A549 (cell line): ENCODE measurements at regions not wholly inside any gene's neighbourhood (a gene's known extent, or its start where the extent isn't known, plus 50 kb on each side); places are given as distances from the start of the nearest gene placed in this dataset.

ENCODE experiments used
- ATAC-seq, 2 experiments: fragments of 200-7000 bp in 1 of 2; fragments of >200 bp in 1 of 2; cut with Nextera tagmentation in 1 of 2; cut with Tn5 transposase in 1 of 2; 3 replicates each; pipeline versions ENCODE4 v1.8.0 to v1.9.1; 2018 to 2020; ENCODE audit warnings: mild to moderate bottlenecking in 1 of 2, moderate library complexity in 1 of 2
- CTCF ChIA-PET: fragments of 300-600 bp; sonication (Branson Sonifier 250); formaldehyde crosslinking; extraction: SDS; loops from one replicate; lab custom pipeline; 2021; ENCODE audit warnings: antibody characterized with exemption, inconsistent platforms; lab: Yijun Ruan, JAX
- POLR2A ChIA-PET: fragments of 350-600 bp; formaldehyde crosslinking; extraction: SDS; loops from one replicate; lab custom pipeline; 2021; ENCODE audit warnings: antibody characterized with exemption, inconsistent platforms; lab: Yijun Ruan, JAX
- DNase-seq, 2 experiments: peaks; one replicate each; pipeline versions ENCODE4 v3.0.0 to v3.0.0-alpha.2; 2011 to 2016; ENCODE audit warnings: low read depth in 1 of 2, low spot score in 1 of 2
- FAIRE-seq: peaks from 2 replicates; lab custom pipeline; 2011; peaks lifted over from hg19 to GRCh38; lab: Jason Lieb, UNC
- H3K27ac ChIP-seq, 2 experiments: fragments of >200 bp; sonication (Bioruptor Twin); formaldehyde crosslinking; 3 replicates each; pipeline ENCODE4 v1.5.1; 2016 to 2017
- H3K4me1 ChIP-seq: fragments of >200 bp; sonication (Bioruptor Twin); formaldehyde crosslinking; 3 replicates; pipeline ENCODE4 v1.6.1; 2016
- H3K4me2 ChIP-seq: fragments of >200 bp; sonication (Bioruptor Twin); formaldehyde crosslinking; 3 replicates; pipeline ENCODE4 v1.6.1; 2016
- H3K4me3 ChIP-seq: fragments of >200 bp; sonication (Bioruptor Twin); formaldehyde crosslinking; 3 replicates; pipeline ENCODE4 v1.5.1; 2016
- H3K9me3 ChIP-seq: fragments of >200 bp; sonication (Bioruptor Twin); formaldehyde crosslinking; 3 replicates; pipeline ENCODE4 v1.6.1; 2016
- CEBPB ChIP-seq, 2 experiments: fragments of >200 bp in 1 of 2; sonication (Bioruptor Twin) in 1 of 2; formaldehyde crosslinking in 1 of 2; IDR thresholded peaks; 2 replicates each; pipeline ENCODE4 v1.6.1; 2012 to 2016
- EHF ChIP-seq: fragments of 250-450 bp; sonication (Bioruptor Pico); IDR thresholded peaks from 2 replicates; pipeline ENCODE4 v1.5.0; 2020; ENCODE audit warnings: mild to moderate bottlenecking
- EHMT2 ChIP-seq: fragments of 200-600 bp; sonication (generic); IDR thresholded peaks from 2 replicates; pipeline ENCODE4 v1.6.1; 2016; ENCODE audit warnings: antibody characterized with exemption, low read depth, mild to moderate bottlenecking, moderate library complexity
- ESRRA ChIP-seq: fragments of 150-350 bp; IDR thresholded peaks from 2 replicates; pipeline ENCODE4 v1.6.1; 2014; ENCODE audit warnings: mild to moderate bottlenecking, low read length, borderline replicate concordance
- FOXS1 ChIP-seq: fragments of 250-450 bp; sonication (Bioruptor Pico); IDR thresholded peaks from 2 replicates; pipeline ENCODE4 v1.5.0; 2020; ENCODE audit warnings: mild to moderate bottlenecking, moderate library complexity
- HDAC2 ChIP-seq: fragments of 200-600 bp; sonication (generic); IDR thresholded peaks from 2 replicates; pipeline ENCODE4 v1.6.1; 2016
- HEYL ChIP-seq: fragments of 250-450 bp; sonication (Bioruptor Pico); IDR thresholded peaks from 2 replicates; pipeline ENCODE4 v1.8.0; 2021; ENCODE audit warnings: mild to moderate bottlenecking, moderate library complexity
- HOXB5 ChIP-seq: fragments of 250-450 bp; sonication (Bioruptor Pico); IDR thresholded peaks from 2 replicates; pipeline ENCODE4 v1.5.0; 2020; ENCODE audit warnings: mild to moderate bottlenecking, moderate library complexity
- JUN ChIP-seq, 2 experiments: fragments of >200 bp; sonication (Bioruptor Twin); formaldehyde crosslinking; IDR thresholded peaks; 2 replicates in 1 of 2; 3 replicates in 1 of 2; pipeline ENCODE4 v1.6.1; 2016 to 2017
- JUNB ChIP-seq: fragments of >200 bp; sonication (Bioruptor Twin); formaldehyde crosslinking; IDR thresholded peaks from 2 replicates; pipeline ENCODE4 v1.6.1; 2016
- KDM1A ChIP-seq: fragments of 200-600 bp; sonication (generic); IDR thresholded peaks from 2 replicates; pipeline ENCODE4 v1.6.1; 2016; ENCODE audit warnings: low read depth, mild to moderate bottlenecking
- SREBF2 ChIP-seq: fragments of 450-650 bp; IDR thresholded peaks from 2 replicates; pipeline ENCODE4 v1.6.1; 2014; ENCODE audit warnings: mild to moderate bottlenecking, moderate library complexity
- ZFP36 ChIP-seq: fragments of 450-650 bp; IDR thresholded peaks from 2 replicates; pipeline ENCODE4 v1.6.1; 2014; ENCODE audit warnings: borderline replicate concordance; ENCODE audit not compliant: partially characterized antibody
- ZSCAN20 ChIP-seq: fragments of 250-450 bp; sonication (Bioruptor Pico); IDR thresholded peaks from 2 replicates; pipeline ENCODE4 v1.8.0; 2022; ENCODE audit warnings: mild to moderate bottlenecking, moderate library complexity
- WGBS: methylation state at CpG from one replicate; pipeline ENCODE4 v1.1.6; 2017; ENCODE audit errors: missing lambda C conversion rate; 5-methylcytosine and 5-hydroxymethylcytosine counted together
- TF ChIP-seq, protein P1 (sequence below): IDR thresholded peaks from 2 replicates; pipeline ENCODE4 v1.6.1; 2012
- TF ChIP-seq, protein P2 (sequence below): fragments of 200-600 bp; sonication (generic); IDR thresholded peaks from 2 replicates; pipeline ENCODE4 v1.6.1; 2016; ENCODE audit warnings: antibody characterized with exemption, mild to moderate bottlenecking, moderate library complexity
- TF ChIP-seq, protein P3 (sequence below): fragments of >200 bp; sonication (Bioruptor Twin); formaldehyde crosslinking; IDR thresholded peaks from 3 replicates; pipeline ENCODE4 v1.6.1; 2016
- TF ChIP-seq, protein P4 (sequence below): fragments of >200 bp; sonication (Bioruptor Twin); formaldehyde crosslinking; IDR thresholded peaks from 2 replicates; pipeline ENCODE4 v1.6.1; 2016
- TF ChIP-seq, protein P5 (sequence below): fragments of 250-450 bp; sonication (Bioruptor Pico); IDR thresholded peaks from 2 replicates; pipeline ENCODE4 v1.5.0; 2021; ENCODE audit warnings: mild to moderate bottlenecking, moderate library complexity, borderline replicate concordance
- TF ChIP-seq, protein P6 (sequence below): fragments of 150-350 bp; IDR thresholded peaks from 2 replicates; pipeline ENCODE4 v1.6.1; 2014; ENCODE audit warnings: low read depth, mild to moderate bottlenecking, low read length
- TF ChIP-seq, protein P7 (sequence below): fragments of 450-650 bp; IDR thresholded peaks from 2 replicates; pipeline ENCODE4 v1.6.1; 2014; ENCODE audit warnings: antibody characterized with exemption
- TF ChIP-seq, protein P8 (sequence below): IDR thresholded peaks from 2 replicates; pipeline ENCODE4 v1.6.1; 2012; ENCODE audit warnings: low read depth, borderline replicate concordance

DNA sequence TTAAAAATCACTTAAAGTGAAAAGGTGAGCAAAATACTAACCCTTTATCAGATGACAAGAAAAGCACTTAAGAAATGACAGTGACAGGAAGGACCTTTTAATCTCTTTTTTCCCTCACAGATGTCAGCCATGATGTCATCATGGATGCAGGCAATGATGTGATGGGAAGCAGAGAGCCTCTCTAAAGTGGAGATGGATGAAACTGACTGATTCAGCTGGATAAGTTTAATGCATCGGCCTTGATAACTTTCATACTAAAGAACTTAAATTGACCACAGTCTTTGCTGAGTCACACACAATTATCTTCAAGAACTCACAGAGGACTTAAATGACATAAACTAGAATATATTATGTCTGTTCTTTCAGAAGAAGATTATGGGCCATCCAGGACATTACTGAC, 153.2 kb upstream of the FGF10 start:
- ChIA-PET POLR2A (no interaction called here), CTCF (interaction anchor here (0.8 kb wide), 1 partner anchor 15 kb away, joined by 3 read pairs; no protein-coding TSS in a partner anchor)
- ATAC-seq, result no peak
- Histone ChIP-seq H3K9me3 (no peaks in the 10 kb centered on the region), H3K4me3 (no peak overlapping the region), H3K4me2 (no peak overlapping the region), H3K4me1 (no peaks in the 10 kb centered on the region), H3K27ac (no peak overlapping the region)
- DNase-seq, result no peak
- no peak for TF ChIP-seq HOXB5 (CRISPR knock-in tag)
- TF ChIP-seq, protein P1, sequence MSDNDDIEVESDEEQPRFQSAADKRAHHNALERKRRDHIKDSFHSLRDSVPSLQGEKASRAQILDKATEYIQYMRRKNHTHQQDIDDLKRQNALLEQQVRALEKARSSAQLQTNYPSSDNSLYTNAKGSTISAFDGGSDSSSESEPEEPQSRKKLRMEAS, result no peak
- no peak for TF ChIP-seq JUNB
- TF ChIP-seq ZFP36, result no peak
- TF ChIP-seq, protein P2, sequence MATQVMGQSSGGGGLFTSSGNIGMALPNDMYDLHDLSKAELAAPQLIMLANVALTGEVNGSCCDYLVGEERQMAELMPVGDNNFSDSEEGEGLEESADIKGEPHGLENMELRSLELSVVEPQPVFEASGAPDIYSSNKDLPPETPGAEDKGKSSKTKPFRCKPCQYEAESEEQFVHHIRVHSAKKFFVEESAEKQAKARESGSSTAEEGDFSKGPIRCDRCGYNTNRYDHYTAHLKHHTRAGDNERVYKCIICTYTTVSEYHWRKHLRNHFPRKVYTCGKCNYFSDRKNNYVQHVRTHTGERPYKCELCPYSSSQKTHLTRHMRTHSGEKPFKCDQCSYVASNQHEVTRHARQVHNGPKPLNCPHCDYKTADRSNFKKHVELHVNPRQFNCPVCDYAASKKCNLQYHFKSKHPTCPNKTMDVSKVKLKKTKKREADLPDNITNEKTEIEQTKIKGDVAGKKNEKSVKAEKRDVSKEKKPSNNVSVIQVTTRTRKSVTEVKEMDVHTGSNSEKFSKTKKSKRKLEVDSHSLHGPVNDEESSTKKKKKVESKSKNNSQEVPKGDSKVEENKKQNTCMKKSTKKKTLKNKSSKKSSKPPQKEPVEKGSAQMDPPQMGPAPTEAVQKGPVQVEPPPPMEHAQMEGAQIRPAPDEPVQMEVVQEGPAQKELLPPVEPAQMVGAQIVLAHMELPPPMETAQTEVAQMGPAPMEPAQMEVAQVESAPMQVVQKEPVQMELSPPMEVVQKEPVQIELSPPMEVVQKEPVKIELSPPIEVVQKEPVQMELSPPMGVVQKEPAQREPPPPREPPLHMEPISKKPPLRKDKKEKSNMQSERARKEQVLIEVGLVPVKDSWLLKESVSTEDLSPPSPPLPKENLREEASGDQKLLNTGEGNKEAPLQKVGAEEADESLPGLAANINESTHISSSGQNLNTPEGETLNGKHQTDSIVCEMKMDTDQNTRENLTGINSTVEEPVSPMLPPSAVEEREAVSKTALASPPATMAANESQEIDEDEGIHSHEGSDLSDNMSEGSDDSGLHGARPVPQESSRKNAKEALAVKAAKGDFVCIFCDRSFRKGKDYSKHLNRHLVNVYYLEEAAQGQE, result no peak
- TF ChIP-seq EHMT2, result no peak
- no peak for TF ChIP-seq CEBPB (IDR thresholded peaks at IDR 0.05)
- TF ChIP-seq, protein P3, sequence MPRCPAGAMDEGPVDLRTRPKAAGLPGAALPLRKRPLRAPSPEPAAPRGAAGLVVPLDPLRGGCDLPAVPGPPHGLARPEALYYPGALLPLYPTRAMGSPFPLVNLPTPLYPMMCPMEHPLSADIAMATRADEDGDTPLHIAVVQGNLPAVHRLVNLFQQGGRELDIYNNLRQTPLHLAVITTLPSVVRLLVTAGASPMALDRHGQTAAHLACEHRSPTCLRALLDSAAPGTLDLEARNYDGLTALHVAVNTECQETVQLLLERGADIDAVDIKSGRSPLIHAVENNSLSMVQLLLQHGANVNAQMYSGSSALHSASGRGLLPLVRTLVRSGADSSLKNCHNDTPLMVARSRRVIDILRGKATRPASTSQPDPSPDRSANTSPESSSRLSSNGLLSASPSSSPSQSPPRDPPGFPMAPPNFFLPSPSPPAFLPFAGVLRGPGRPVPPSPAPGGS, result no peak
- no peak for TF ChIP-seq HEYL (CRISPR knock-in tag)
- TF ChIP-seq, protein P4, sequence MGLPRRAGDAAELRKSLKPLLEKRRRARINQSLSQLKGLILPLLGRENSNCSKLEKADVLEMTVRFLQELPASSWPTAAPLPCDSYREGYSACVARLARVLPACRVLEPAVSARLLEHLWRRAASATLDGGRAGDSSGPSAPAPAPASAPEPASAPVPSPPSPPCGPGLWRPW, result no peak
- no peak for TF ChIP-seq JUN (IDR thresholded peaks at IDR 0.05)
- TF ChIP-seq ESRRA, result no peak
- no peak for TF ChIP-seq FOXS1 (CRISPR knock-in tag)
- no peak for TF ChIP-seq ZSCAN20 (CRISPR knock-in tag)
- no peak for TF ChIP-seq KDM1A
- TF ChIP-seq, protein P5, sequence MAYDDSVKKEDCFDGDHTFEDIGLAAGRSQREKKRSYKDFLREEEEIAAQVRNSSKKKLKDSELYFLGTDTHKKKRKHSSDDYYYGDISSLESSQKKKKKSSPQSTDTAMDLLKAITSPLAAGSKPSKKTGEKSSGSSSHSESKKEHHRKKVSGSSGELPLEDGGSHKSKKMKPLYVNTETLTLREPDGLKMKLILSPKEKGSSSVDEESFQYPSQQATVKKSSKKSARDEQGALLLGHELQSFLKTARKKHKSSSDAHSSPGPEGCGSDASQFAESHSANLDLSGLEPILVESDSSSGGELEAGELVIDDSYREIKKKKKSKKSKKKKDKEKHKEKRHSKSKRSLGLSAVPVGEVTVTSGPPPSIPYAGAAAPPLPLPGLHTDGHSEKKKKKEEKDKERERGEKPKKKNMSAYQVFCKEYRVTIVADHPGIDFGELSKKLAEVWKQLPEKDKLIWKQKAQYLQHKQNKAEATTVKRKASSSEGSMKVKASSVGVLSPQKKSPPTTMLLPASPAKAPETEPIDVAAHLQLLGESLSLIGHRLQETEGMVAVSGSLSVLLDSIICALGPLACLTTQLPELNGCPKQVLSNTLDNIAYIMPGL (CRISPR knock-in tag), result no peak
- FAIRE-seq, result no peak
- WGBS, result 6% methylated on average over 1 of the region's 1 CpG

DNA sequence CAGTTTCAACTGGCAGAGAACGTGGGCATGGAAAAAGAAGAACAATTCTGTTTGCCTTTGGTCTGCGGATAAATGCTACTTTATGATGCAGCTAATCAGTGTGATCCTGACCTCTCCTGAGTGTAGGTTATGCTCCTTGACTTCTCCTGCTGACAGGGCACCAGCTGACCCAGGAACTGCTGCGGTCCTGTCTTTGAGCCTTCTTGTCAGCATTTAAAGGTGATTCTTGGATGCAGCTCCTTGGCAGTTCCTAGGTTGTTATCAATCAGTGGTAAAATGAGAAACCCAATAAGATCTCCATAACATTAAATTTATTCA, 150.3 kb upstream of the FGF10 start:
- ChIA-PET CTCF (no interaction called here), POLR2A (no interaction called here)
- no peak for ATAC-seq
- no peak for FAIRE-seq
- Histone ChIP-seq H3K4me3 (no peak overlapping the region), H3K9me3 (no peaks in the 10 kb centered on the region), H3K4me1 (no peaks in the 10 kb centered on the region), H3K4me2 (no peak overlapping the region), H3K27ac (no peak overlapping the region)
- 26% methylated on average over 3 of the region's 3 CpGs for WGBS
- no peak for DNase-seq
- TF ChIP-seq, protein P6, sequence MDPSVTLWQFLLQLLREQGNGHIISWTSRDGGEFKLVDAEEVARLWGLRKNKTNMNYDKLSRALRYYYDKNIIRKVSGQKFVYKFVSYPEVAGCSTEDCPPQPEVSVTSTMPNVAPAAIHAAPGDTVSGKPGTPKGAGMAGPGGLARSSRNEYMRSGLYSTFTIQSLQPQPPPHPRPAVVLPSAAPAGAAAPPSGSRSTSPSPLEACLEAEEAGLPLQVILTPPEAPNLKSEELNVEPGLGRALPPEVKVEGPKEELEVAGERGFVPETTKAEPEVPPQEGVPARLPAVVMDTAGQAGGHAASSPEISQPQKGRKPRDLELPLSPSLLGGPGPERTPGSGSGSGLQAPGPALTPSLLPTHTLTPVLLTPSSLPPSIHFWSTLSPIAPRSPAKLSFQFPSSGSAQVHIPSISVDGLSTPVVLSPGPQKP, result no peak
- TF ChIP-seq HDAC2, result no peak
- TF ChIP-seq, protein P4, result no peak
- TF ChIP-seq FOXS1 (CRISPR knock-in tag), result no peak
- TF ChIP-seq, protein P7, sequence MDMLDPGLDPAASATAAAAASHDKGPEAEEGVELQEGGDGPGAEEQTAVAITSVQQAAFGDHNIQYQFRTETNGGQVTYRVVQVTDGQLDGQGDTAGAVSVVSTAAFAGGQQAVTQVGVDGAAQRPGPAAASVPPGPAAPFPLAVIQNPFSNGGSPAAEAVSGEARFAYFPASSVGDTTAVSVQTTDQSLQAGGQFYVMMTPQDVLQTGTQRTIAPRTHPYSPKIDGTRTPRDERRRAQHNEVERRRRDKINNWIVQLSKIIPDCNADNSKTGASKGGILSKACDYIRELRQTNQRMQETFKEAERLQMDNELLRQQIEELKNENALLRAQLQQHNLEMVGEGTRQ, result no peak
- TF ChIP-seq CEBPB (IDR thresholded peaks at IDR 0.05), result no peak
- TF ChIP-seq, protein P8, sequence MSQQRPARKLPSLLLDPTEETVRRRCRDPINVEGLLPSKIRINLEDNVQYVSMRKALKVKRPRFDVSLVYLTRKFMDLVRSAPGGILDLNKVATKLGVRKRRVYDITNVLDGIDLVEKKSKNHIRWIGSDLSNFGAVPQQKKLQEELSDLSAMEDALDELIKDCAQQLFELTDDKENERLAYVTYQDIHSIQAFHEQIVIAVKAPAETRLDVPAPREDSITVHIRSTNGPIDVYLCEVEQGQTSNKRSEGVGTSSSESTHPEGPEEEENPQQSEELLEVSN, result no peak
- no peak for TF ChIP-seq EHF (CRISPR knock-in tag)
- TF ChIP-seq EHMT2, result no peak
- no peak for TF ChIP-seq SREBF2
